Thoracic aorta (tissue), 2 donors: ENCODE measurements at regions not wholly inside any gene's neighbourhood (a gene's known extent, or its start where the extent isn't known, plus 50 kb on each side); places are given as distances from the start of the nearest gene placed in this dataset.

ENCODE experiments used
- ATAC-seq: fragments of 150-250 bp; one replicate; pipeline ENCODE4 v1.8.0; 2017; ENCODE audit warnings: low read depth; ENCODE audit not compliant: insufficient number of reproducible peaks, low FRiP score
- DNase-seq: peaks from one replicate; pipeline ENCODE4 v3.0.0-alpha.2; 2020; ENCODE audit warnings: low spot score
- H3K27ac ChIP-seq, 2 donors: fragments of 200-600 bp; sonication (generic); 1 replicate in 1 of 2; 2 replicates in 1 of 2; pipeline ENCODE4 v1.5.1; 2016; ENCODE audit warnings: mild to moderate bottlenecking in 2 of 2, moderate library complexity in 2 of 2
- H3K27me3 ChIP-seq: fragments of 200-600 bp; sonication (generic); replicated peaks from 2 replicates; pipeline ENCODE4 v1.6.0; 2016; ENCODE audit warnings: mild to moderate bottlenecking; ENCODE audit not compliant: insufficient read depth
- H3K36me3 ChIP-seq: fragments of 200-600 bp; sonication (generic); one replicate; pipeline ENCODE4 v1.5.1; 2016
- H3K4me1 ChIP-seq, 2 donors: fragments of 200-600 bp; sonication (generic); 1 replicate in 1 of 2; 2 replicates in 1 of 2; pipeline versions ENCODE4 v1.5.1 to v1.6.0; 2016; ENCODE audit warnings: low read depth in 2 of 2, mild to moderate bottlenecking in 1 of 2; ENCODE audit not compliant: control insufficient read depth in 1 of 2
- H3K4me3 ChIP-seq: fragments of 200-600 bp; sonication (generic); 2 replicates; pipeline ENCODE4 v1.5.1; 2016; ENCODE audit warnings: mild to moderate bottlenecking
- H3K9me3 ChIP-seq: fragments of 200-600 bp; sonication (generic); 2 replicates; pipeline ENCODE4 v1.5.1; 2016
- TF ChIP-seq, protein P1 (sequence below): fragments of 200-600 bp; sonication (generic); IDR thresholded peaks from one replicate; pipeline ENCODE4 v1.5.1; 2019; ENCODE audit warnings: antibody characterized with exemption

- Histone ChIP-seq H3K27ac (no peak overlapping the region), H3K4me1 (no peaks in the 10 kb centered on the region), H3K36me3 (no peaks in the 10 kb centered on the region), H3K27me3 (no peaks in the 10 kb centered on the region), H3K9me3 (no peaks in the 10 kb centered on the region), H3K4me3 (no peak overlapping the region)
- ATAC-seq (no peak), DNase-seq (no peak)
- TF ChIP-seq, protein P1, sequence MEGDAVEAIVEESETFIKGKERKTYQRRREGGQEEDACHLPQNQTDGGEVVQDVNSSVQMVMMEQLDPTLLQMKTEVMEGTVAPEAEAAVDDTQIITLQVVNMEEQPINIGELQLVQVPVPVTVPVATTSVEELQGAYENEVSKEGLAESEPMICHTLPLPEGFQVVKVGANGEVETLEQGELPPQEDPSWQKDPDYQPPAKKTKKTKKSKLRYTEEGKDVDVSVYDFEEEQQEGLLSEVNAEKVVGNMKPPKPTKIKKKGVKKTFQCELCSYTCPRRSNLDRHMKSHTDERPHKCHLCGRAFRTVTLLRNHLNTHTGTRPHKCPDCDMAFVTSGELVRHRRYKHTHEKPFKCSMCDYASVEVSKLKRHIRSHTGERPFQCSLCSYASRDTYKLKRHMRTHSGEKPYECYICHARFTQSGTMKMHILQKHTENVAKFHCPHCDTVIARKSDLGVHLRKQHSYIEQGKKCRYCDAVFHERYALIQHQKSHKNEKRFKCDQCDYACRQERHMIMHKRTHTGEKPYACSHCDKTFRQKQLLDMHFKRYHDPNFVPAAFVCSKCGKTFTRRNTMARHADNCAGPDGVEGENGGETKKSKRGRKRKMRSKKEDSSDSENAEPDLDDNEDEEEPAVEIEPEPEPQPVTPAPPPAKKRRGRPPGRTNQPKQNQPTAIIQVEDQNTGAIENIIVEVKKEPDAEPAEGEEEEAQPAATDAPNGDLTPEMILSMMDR, result no peak
These were observed 155.8 kb upstream of the ZEB2 start for GRCh38 chr2:144675731-144676130.

DNA sequence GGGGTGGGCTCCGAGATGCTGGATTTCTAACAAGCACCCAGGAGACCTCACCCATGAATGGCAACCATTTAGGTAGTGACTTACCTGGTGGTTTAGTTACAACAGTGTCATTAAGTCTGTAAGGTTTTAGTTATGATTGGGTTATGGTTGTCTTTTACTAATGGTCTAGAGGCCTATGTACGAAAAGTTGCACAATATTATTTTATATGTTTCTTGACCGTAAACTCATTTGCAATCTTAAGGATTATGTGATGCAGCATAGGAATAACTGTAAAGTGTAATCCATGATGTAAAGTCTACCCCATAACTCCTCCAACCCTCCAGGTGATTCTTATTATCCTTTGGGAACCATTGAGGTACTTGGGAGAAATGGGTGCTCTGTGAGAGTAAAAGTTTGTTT, 155.4 kb upstream of the ZEB2 start:
- TF ChIP-seq, protein P1, result no peak
- no peaks in the 10 kb centered on the region for H3K9me3 ChIP-seq
- no peak overlapping the region for H3K4me3 ChIP-seq
- ATAC-seq (no peak), DNase-seq (no peak)
- H3K27ac ChIP-seq, result no peak overlapping the region
- H3K36me3 ChIP-seq, result no peaks in the 10 kb centered on the region
- no peaks in the 10 kb centered on the region for H3K27me3 ChIP-seq
- no peaks in the 10 kb centered on the region for H3K4me1 ChIP-seq

- Histone ChIP-seq H3K27ac (no peak overlapping the region), H3K9me3 (no peaks in the 10 kb centered on the region), H3K4me3 (no peak overlapping the region), H3K36me3 (no peaks in the 10 kb centered on the region), H3K4me1 (no peaks in the 10 kb centered on the region), H3K27me3 (no peaks in the 10 kb centered on the region)
- no peak for DNase-seq
- ATAC-seq, result no peak
- TF ChIP-seq, protein P1, result no peak
These were observed 154.2 kb upstream of the ZEB2 start for GRCh38 chr2:144674071-144674470.

GRCh38 chr2:144673456-144673855, 153.5 kb upstream of the ZEB2 start:
- H3K27me3 ChIP-seq, result no peaks in the 10 kb centered on the region
- DNase-seq, result no peak
- H3K27ac ChIP-seq, result no peak overlapping the region
- H3K36me3 ChIP-seq, result no peaks in the 10 kb centered on the region
- no peak overlapping the region for H3K4me3 ChIP-seq
- TF ChIP-seq, protein P1, result no peak
- ATAC-seq, result no peak
- no peaks in the 10 kb centered on the region for H3K4me1 ChIP-seq
- H3K9me3 ChIP-seq, result no peaks in the 10 kb centered on the region

DNA sequence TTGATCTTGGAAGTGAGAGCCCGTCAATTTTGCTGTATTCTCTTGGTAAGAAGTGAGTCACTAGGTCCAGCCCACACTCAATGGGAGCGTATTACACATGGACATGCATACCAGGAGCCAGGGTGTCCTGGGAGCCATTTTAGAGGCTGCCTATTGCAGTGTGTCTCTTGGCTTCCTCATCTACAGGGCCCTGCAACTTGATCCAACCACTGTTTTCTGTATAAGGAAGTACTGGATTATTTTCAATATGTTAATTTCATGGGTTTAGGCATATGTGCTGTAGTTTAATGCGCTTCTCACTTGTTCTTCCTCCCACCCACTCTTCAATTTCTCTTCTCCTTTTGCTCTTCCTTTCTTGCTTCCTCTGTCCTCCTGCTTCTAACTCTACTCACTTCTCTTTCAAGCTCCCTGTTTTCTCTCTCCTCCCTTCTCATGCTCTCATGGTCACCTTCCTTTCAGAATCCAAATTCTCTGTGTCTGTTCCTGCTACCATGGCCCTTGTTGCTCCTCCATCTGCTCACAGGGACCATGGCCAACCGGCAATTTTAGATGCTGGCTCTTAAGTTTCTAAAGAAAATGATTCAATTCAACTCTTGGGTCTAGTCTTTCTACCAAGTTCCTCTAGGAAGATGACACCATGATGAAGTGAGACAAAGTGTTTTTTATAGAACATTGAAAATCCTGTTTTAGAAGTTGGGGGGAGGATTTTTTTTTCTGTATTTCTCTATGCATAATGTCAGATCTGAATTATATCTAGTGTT, 152.0 kb upstream of the ZEB2 start:
- TF ChIP-seq, protein P1, result no peak
- Histone ChIP-seq H3K36me3 (no peaks in the 10 kb centered on the region), H3K4me3 (no peak overlapping the region), H3K4me1 (no peaks in the 10 kb centered on the region), H3K27me3 (no peaks in the 10 kb centered on the region), H3K9me3 (no peaks in the 10 kb centered on the region), H3K27ac (no peak overlapping the region)
- ATAC-seq (no peak), DNase-seq (no peak)
